Stimulated activated CD4-positive, alpha-beta T cell treated with anti-CD3 and anti-CD28 coated beads, TNF-alpha, amount 100 ng/mL, for 24 hours (primary cell): ENCODE measurements at regions not wholly inside any gene's neighbourhood (a gene's known extent, or its start where the extent isn't known, plus 50 kb on each side); places are given as distances from the start of the nearest gene placed in this dataset.

Source experiments
- DNase-seq, 3 experiments: peaks; one replicate each; pipeline ENCODE4 v3.0.0-alpha.2; 2020; ENCODE audit warnings: low read depth in 3 of 3

- no peak for DNase-seq
Observed at GRCh38 chr13:30031488-30031887, 181.1 kb upstream of the UBL3 start.

- no peak for DNase-seq
Observed at GRCh38 chr13:30030141-30030750, 179.8 kb upstream of the UBL3 start.

- DNase-seq, result no peak
Observed at GRCh38 chr13:30027569-30028455, 177.4 kb upstream of the UBL3 start.

GRCh38 chr13:30026909-30027308, 176.5 kb upstream of the UBL3 start:
- no peak for DNase-seq

- DNase-seq, result no peak
Observed at GRCh38 chr13:30026093-30026492, 175.7 kb upstream of the UBL3 start.

- no peak for DNase-seq
Observed at GRCh38 chr13:30025351-30025750, 174.9 kb upstream of the UBL3 start.

GRCh38 chr13:30024125-30024865, 173.9 kb upstream of the UBL3 start:
- DNase-seq, result no peak

GRCh38 chr13:30023196-30023895, 172.9 kb upstream of the UBL3 start:
- no peak for DNase-seq

- no peak for DNase-seq
Observed at GRCh38 chr13:30022796-30023195, 172.4 kb upstream of the UBL3 start.

GRCh38 chr13:30022256-30022655, 171.8 kb upstream of the UBL3 start:
- no peak for DNase-seq

GRCh38 chr13:30021611-30022010, 171.2 kb upstream of the UBL3 start:
- no peak for DNase-seq

GRCh38 chr13:30020726-30021312, 170.4 kb upstream of the UBL3 start:
- DNase-seq, result no peak

- DNase-seq, result no peak
Observed at GRCh38 chr13:30019648-30020626, 169.5 kb upstream of the UBL3 start.

- DNase-seq, result no peak
Observed at GRCh38 chr13:30017880-30018279, 167.5 kb upstream of the UBL3 start.

- DNase-seq, result no peak
Observed at GRCh38 chr13:30016398-30016797, 166.0 kb upstream of the UBL3 start.

- no peak for DNase-seq
Observed at GRCh38 chr13:30009411-30009810, 159.0 kb upstream of the UBL3 start.

GRCh38 chr13:30006246-30006645, 155.8 kb upstream of the UBL3 start:
- DNase-seq, result no peak

- no peak for DNase-seq
Observed at GRCh38 chr13:30004204-30004603, 153.8 kb upstream of the UBL3 start.

- no peak for DNase-seq
Observed at GRCh38 chr13:30002577-30002976, 152.2 kb upstream of the UBL3 start.

- DNase-seq, result no peak
Observed at GRCh38 chr13:30000370-30000765, 150.0 kb upstream of the UBL3 start.
